ENCODE measurements at regions not wholly inside any gene's neighbourhood (a gene's known extent, or its start where the extent isn't known, plus 50 kb on each side); places are given as distances from the start of the nearest gene placed in this dataset.

- Histone ChIP-seq H3K27me3 (ENCODE audit: low read depth) (peaks cover 86% of the 10 kb centered on the region), H3K4me1 (no peaks in the 10 kb centered on the region), H3K36me3 (no peaks in the 10 kb centered on the region), H3K27ac (replicated peaks) (no peak overlapping the region), H3K9me3 (replicated peaks) (no peaks in the 10 kb centered on the region), H3K4me3 (no peak overlapping the region)
- intact Hi-C loops (cut with micrococcal nuclease), result no loop called here
- TF ChIP-seq CTCF (IDR thresholded peaks at IDR 0.05; ENCODE audit: borderline replicate concordance), result no peak
- no peak for DNase-seq
These were observed 99.7 kb upstream of the EXOC2 start for GRCh38 chr6:792662-793061.

GRCh38 chr6:788058-788457 is 95.1 kb upstream of the EXOC2 start:
- Histone ChIP-seq H3K9me3 (replicated peaks) (no peaks in the 10 kb centered on the region), H3K4me1 (no peaks in the 10 kb centered on the region), H3K27me3 (ENCODE audit: low read depth) (peaks cover 60% of the 10 kb centered on the region), H3K36me3 (no peaks in the 10 kb centered on the region), H3K4me3 (no peak overlapping the region), H3K27ac (replicated peaks) (no peak overlapping the region)
- no peak for TF ChIP-seq CTCF (IDR thresholded peaks at IDR 0.05; ENCODE audit: borderline replicate concordance)
- no peak for DNase-seq
- intact Hi-C loops (cut with micrococcal nuclease), result no loop called here

- no peak for DNase-seq
- no peak overlapping the region for H3K4me3 ChIP-seq
- H3K4me1 ChIP-seq, result no peaks in the 10 kb centered on the region
- peak; percentile 64 for TF ChIP-seq CTCF (IDR thresholded peaks at IDR 0.05; ENCODE audit: borderline replicate concordance)
- intact Hi-C loops (cut with micrococcal nuclease), result no loop called here
- peaks cover 60% of the 10 kb centered on the region for H3K27me3 ChIP-seq (ENCODE audit: low read depth)
- no peaks in the 10 kb centered on the region for H3K9me3 ChIP-seq (replicated peaks)
- H3K36me3 ChIP-seq, result no peaks in the 10 kb centered on the region
- H3K27ac ChIP-seq (replicated peaks), result no peak overlapping the region
These were observed 94.2 kb upstream of the EXOC2 start for GRCh38 chr6:786946-787763.

GRCh38 chr6:783966-784735 is 91.2 kb upstream of the EXOC2 start:
- Histone ChIP-seq H3K27ac (replicated peaks) (no peak overlapping the region), H3K4me3 (no peak overlapping the region)

GRCh38 chr6:782141-782540 is 89.2 kb upstream of the EXOC2 start:
- Histone ChIP-seq H3K36me3 (no peaks in the 10 kb centered on the region), H3K9me3 (replicated peaks) (no peaks in the 10 kb centered on the region), H3K27ac (replicated peaks) (no peak overlapping the region), H3K27me3 (ENCODE audit: low read depth) (peaks cover 58% of the 10 kb centered on the region), H3K4me1 (no peaks in the 10 kb centered on the region), H3K4me3 (no peak overlapping the region)
- intact Hi-C loops (cut with micrococcal nuclease), result no loop called here
- TF ChIP-seq CTCF (IDR thresholded peaks at IDR 0.05; ENCODE audit: borderline replicate concordance), result no peak
- no peak for DNase-seq

More at GRCh38 chr6:783966-784735, 91.2 kb upstream of the EXOC2 start:
- H3K4me1 ChIP-seq, result no peaks in the 10 kb centered on the region
- H3K9me3 ChIP-seq (replicated peaks), result no peaks in the 10 kb centered on the region
- peaks cover 43% of the 10 kb centered on the region for H3K27me3 ChIP-seq (ENCODE audit: low read depth)
- DNase-seq, result no peak
- intact Hi-C loops (cut with micrococcal nuclease), result no loop called here
- TF ChIP-seq CTCF (IDR thresholded peaks at IDR 0.05; ENCODE audit: borderline replicate concordance), result no peak
- no peaks in the 10 kb centered on the region for H3K36me3 ChIP-seq

All from left ventricle myocardium inferior (tissue), 1 donor.